Left ventricle myocardium inferior (tissue), 1 donor: ENCODE measurements at regions not wholly inside any gene's neighbourhood (a gene's known extent, or its start where the extent isn't known, plus 50 kb on each side); places are given as distances from the start of the nearest gene placed in this dataset.
A peak's percentile ranks its signal among the peaks of the same experiment; 100 is the strongest.

Experiments
- DNase-seq: peaks from one replicate; pipeline ENCODE4 v3.0.0-alpha.2; 2020
- H3K27ac ChIP-seq: fragments of 200-600 bp; replicated peaks from 2 replicates; pipeline ENCODE4 v1.8.0; 2021
- H3K27me3 ChIP-seq: fragments of 200-600 bp; 2 replicates; pipeline ENCODE4 v1.8.0; 2021; ENCODE audit warnings: low read depth
- H3K36me3 ChIP-seq: fragments of 200-600 bp; 2 replicates; pipeline ENCODE4 v1.8.0; 2021
- H3K4me1 ChIP-seq: fragments of 200-600 bp; 2 replicates; pipeline ENCODE4 v1.8.0; 2021
- H3K4me3 ChIP-seq: fragments of 200-600 bp; 2 replicates; pipeline ENCODE4 v1.8.0; 2021; ENCODE audit warnings: mild to moderate bottlenecking, moderate library complexity
- H3K9me3 ChIP-seq: fragments of 200-600 bp; replicated peaks from 2 replicates; pipeline ENCODE4 v1.8.0; 2021
- intact Hi-C: fragments of 100-400 bp; cut with micrococcal nuclease; formaldehyde crosslinking; loops from one replicate; pipeline ENCODE4 v1.11.0; 2022
- TF ChIP-seq, protein P1 (sequence below): fragments of 200-600 bp; IDR thresholded peaks from 2 replicates; pipeline ENCODE4 v1.8.0; 2021; ENCODE audit warnings: antibody characterized with exemption, mild to moderate bottlenecking, borderline replicate concordance
- donor health status: DM: no; HTN: yes; CAD: no; lungs with severe emphysema.

DNA sequence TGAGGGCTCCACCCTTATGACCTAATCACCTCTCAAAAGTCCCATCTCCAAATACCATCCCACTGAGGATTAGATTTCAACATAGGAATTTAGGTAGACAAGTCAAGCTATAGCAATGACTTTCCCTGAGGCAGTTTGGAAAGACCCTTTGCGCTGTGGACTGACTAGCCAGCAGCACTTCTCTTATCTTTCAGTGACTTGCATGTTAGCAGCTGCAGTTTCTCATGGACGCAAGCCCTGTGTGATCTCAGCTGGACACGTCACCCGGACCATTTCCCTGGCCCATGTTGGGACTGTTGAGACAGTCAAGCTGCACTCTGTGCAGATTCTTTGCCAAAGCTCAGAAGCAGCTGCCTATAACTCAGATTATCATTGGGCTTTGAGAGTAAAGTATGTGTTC lies 408.1 kb upstream of the USP24 start:
- Histone ChIP-seq H3K9me3 (peaks cover 38% of the 10 kb centered on the region), H3K27me3 (no peaks in the 10 kb centered on the region), H3K36me3 (no peaks in the 10 kb centered on the region), H3K27ac (peak overlapping the region; percentile 46), H3K4me1 (no peaks in the 10 kb centered on the region), H3K4me3 (no peak overlapping the region)
- intact Hi-C loops: no loop called here
- peak; percentile 72 for DNase-seq
- TF ChIP-seq, protein P1, sequence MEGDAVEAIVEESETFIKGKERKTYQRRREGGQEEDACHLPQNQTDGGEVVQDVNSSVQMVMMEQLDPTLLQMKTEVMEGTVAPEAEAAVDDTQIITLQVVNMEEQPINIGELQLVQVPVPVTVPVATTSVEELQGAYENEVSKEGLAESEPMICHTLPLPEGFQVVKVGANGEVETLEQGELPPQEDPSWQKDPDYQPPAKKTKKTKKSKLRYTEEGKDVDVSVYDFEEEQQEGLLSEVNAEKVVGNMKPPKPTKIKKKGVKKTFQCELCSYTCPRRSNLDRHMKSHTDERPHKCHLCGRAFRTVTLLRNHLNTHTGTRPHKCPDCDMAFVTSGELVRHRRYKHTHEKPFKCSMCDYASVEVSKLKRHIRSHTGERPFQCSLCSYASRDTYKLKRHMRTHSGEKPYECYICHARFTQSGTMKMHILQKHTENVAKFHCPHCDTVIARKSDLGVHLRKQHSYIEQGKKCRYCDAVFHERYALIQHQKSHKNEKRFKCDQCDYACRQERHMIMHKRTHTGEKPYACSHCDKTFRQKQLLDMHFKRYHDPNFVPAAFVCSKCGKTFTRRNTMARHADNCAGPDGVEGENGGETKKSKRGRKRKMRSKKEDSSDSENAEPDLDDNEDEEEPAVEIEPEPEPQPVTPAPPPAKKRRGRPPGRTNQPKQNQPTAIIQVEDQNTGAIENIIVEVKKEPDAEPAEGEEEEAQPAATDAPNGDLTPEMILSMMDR: no peak

DNA sequence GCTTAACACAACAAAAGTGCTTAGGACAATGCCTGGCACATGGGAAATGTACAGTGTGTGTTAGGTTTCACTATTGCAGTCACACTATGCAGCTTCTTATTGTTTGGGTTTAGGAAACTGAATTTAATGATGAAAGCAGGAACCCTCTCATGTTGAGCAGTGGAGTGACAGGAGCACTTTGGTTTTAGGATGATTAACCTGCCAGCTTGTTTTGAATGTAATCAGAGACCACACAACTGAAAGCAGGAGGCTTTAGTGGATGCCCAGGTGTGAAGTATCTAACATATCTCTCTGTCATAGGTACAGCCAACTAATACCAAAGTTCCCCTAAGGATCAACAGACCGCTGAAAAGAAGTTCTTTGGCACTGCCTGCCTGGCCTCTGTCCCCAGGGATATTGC lies 406.9 kb upstream of the USP24 start:
- Histone ChIP-seq H3K36me3 (no peaks in the 10 kb centered on the region), H3K4me1 (no peaks in the 10 kb centered on the region), H3K27ac (no peak overlapping the region), H3K9me3 (peaks cover 38% of the 10 kb centered on the region), H3K27me3 (no peaks in the 10 kb centered on the region), H3K4me3 (no peak overlapping the region)
- intact Hi-C loops: no loop called here
- TF ChIP-seq, protein P1: no peak
- DNase-seq: no peak

DNA sequence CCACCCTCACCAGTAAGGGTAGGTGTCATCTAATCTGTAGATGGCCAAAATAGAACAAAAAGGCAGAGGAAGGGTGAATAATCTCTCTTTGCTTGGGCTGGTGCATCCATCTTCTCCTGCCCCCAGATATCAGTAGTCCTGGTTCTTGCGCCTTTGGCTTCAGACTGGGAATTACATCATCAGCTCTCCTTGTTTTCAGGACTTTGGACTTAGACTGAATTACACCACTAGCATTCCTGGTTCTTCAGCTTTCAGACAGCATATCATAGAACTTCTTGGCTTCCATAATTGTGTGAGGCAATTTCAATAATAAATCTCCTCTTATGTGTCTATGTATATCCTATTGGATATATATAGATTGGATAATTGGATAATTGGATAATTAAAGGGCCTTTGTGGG lies 403.0 kb upstream of the USP24 start:
- Histone ChIP-seq H3K9me3 (peaks cover 35% of the 10 kb centered on the region), H3K36me3 (no peaks in the 10 kb centered on the region), H3K4me3 (no peak overlapping the region), H3K27ac (no peak overlapping the region), H3K27me3 (no peaks in the 10 kb centered on the region), H3K4me1 (no peaks in the 10 kb centered on the region)
- no peak for DNase-seq
- TF ChIP-seq, protein P1: no peak
- intact Hi-C loops: no loop called here

DNA sequence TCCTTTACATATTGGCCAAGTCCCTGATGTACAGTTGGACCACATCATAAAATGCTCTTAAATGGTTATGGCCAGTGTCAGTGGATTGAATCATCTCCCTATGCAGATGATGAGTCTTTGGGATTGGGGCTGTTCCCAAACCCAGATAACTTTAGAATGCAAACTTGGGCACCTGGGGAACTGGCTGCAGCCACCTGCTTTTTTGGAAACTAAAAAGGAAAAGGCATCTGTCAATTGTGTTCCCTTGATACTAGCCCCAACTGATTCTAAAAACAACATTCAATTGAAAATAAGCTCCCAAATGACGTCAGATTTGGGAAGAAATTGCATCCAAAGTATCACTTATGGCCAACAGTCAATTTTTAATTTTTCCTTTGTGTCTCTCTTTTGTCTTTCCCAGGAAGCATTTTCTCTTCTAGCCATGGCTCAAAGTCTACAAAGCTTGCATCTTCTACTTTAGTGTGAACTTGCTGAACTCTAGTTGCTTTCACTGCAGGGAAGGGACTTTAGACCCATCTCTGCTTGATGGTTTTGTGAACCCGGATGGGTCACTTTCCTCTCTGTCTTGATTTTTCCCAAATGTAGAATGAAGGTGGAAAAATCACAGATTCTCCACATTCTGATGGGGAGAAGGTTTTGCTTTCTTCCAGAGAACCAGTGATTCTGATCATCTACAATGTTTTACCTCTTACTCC lies 402.3 kb upstream of the USP24 start:
- H3K36me3 ChIP-seq: no peaks in the 10 kb centered on the region
- no peaks in the 10 kb centered on the region for H3K27me3 ChIP-seq
- no peaks in the 10 kb centered on the region for H3K4me1 ChIP-seq
- peaks cover 27% of the 10 kb centered on the region for H3K9me3 ChIP-seq
- intact Hi-C loops: no loop called here
- no peak overlapping the region for H3K4me3 ChIP-seq
- H3K27ac ChIP-seq: no peak overlapping the region
- DNase-seq: no peak
- TF ChIP-seq, protein P1: no peak

DNA sequence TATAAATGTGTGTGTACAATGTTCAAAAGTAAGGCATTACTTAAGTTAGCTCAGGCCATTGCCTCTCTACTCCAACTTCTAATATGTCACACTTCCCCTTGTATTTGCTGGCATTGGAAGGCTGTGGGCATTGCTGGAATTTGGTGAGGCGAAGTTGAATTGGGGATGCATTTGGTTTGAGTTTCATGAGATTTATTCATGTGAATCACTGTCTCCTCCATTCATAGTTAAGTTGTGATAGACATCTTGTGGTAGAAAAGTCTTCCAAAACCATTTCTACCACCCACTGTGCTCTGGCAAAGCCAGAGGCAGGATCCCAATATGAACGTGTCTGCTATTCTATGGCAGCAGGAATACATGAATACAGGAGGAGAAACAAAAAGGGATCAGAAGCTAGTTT lies 397.8 kb upstream of the USP24 start:
- TF ChIP-seq, protein P1: no peak
- Histone ChIP-seq H3K9me3 (peaks cover 7% of the 10 kb centered on the region), H3K4me3 (no peak overlapping the region), H3K4me1 (no peaks in the 10 kb centered on the region), H3K27me3 (no peaks in the 10 kb centered on the region), H3K36me3 (no peaks in the 10 kb centered on the region), H3K27ac (no peak overlapping the region)
- intact Hi-C loops: no loop called here
- DNase-seq: no peak

DNA sequence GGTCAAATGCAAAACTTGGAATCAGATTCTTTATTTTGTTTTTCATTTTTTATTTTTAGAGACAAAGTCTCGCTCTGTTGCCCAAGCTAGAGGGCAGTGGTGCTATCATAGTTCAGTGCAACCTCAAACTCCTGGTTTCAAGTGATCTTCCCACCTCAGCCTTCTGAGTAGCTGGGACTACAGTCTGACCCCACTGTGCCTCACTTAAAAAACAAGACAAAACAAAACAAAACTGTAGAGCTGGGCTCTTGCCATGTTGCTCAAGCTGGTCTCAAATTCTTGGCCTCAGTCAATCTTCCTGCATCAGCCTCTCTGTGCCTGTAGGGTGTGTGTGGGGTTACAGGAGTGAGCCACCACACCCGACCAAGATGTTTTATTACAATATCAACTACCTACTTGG lies 396.0 kb upstream of the USP24 start:
- Histone ChIP-seq H3K36me3 (no peaks in the 10 kb centered on the region), H3K4me1 (no peaks in the 10 kb centered on the region), H3K27ac (no peak overlapping the region), H3K9me3 (peaks cover 11% of the 10 kb centered on the region), H3K27me3 (no peaks in the 10 kb centered on the region), H3K4me3 (no peak overlapping the region)
- no peak for DNase-seq
- TF ChIP-seq, protein P1: no peak
- intact Hi-C loops: no loop called here
